HL-60/S4 treated with phorbol 12-myristate 13-acetate at 8.2 ng/mL for 4 days and 3 days (cell line): ENCODE measurements at regions not wholly inside any gene's neighbourhood (a gene's known extent, or its start where the extent isn't known, plus 50 kb on each side); places are given as distances from the start of the nearest gene placed in this dataset.

Source experiments
- in situ Hi-C: fragments of 300-500 bp; cut with MboI; formaldehyde crosslinking; loops from 2 replicates; pipeline ENCODE4 v1.15.0; 2022; ENCODE audit warnings: low sequenced_read_pairs

- in situ Hi-C loops: no loop called here
Measured at GRCh38 chr1:224486801-224487583, 52.4 kb upstream of the WDR26 start.

GRCh38 chr1:224488806-224489499 lies 54.4 kb upstream of the WDR26 start:
- in situ Hi-C loops: no loop called here

- in situ Hi-C loops: no loop called here
Measured at GRCh38 chr1:224489534-224490365, 55.2 kb upstream of the WDR26 start.

- in situ Hi-C loops: no loop called here
Measured at GRCh38 chr1:224490549-224491537, 56.2 kb upstream of the WDR26 start.

GRCh38 chr1:224492015-224492414 lies 57.4 kb upstream of the WDR26 start:
- in situ Hi-C loops: no loop called here

GRCh38 chr1:224492632-224493031 lies 58.0 kb upstream of the WDR26 start:
- in situ Hi-C loops: no loop called here

- in situ Hi-C loops: no loop called here
Measured at GRCh38 chr1:224493269-224493668, 58.7 kb upstream of the WDR26 start.

- in situ Hi-C loops: no loop called here
Measured at GRCh38 chr1:224494343-224494742, 59.7 kb upstream of the WDR26 start.

GRCh38 chr1:224495866-224496265 lies 61.3 kb upstream of the WDR26 start:
- in situ Hi-C loops: no loop called here

- in situ Hi-C loops: no loop called here
Measured at GRCh38 chr1:224496826-224497225, 62.2 kb upstream of the WDR26 start.

- in situ Hi-C loops: no loop called here
Measured at GRCh38 chr1:224497714-224498573, 63.3 kb upstream of the WDR26 start.

GRCh38 chr1:224498574-224499170 lies 64.1 kb upstream of the WDR26 start:
- in situ Hi-C loops: no loop called here

GRCh38 chr1:224499204-224499603 lies 64.6 kb upstream of the WDR26 start:
- in situ Hi-C loops: no loop called here

GRCh38 chr1:224500796-224501195 lies 66.2 kb upstream of the WDR26 start:
- in situ Hi-C loops: no loop called here

GRCh38 chr1:224501836-224502235 lies 67.2 kb upstream of the WDR26 start:
- in situ Hi-C loops: no loop called here

- in situ Hi-C loops: no loop called here
Measured at GRCh38 chr1:224502459-224503160, 68.0 kb upstream of the WDR26 start.

GRCh38 chr1:224503161-224504118 lies 68.8 kb upstream of the WDR26 start:
- in situ Hi-C loops: no loop called here
